H9 (cell line): ENCODE measurements at regions not wholly inside any gene's neighbourhood (a gene's known extent, or its start where the extent isn't known, plus 50 kb on each side); places are given as distances from the start of the nearest gene placed in this dataset.

Experiments used
- DNase-seq: peaks from one replicate; pipeline ENCODE4 v3.0.0-alpha.2; 2017
- H2AFZ ChIP-seq: one replicate; pipeline ENCODE4 v1.6.1; 2013; ENCODE audit warnings: mild to moderate bottlenecking, low read length, control low read depth, moderate library complexity
- H2AK5ac ChIP-seq: 2 replicates; pipeline ENCODE4 v1.6.1; 2013; ENCODE audit warnings: low read length, control low read depth, mixed read lengths; ENCODE audit not compliant: insufficient read length
- H2BK120ac ChIP-seq: one replicate; pipeline ENCODE4 v1.6.1; 2013; ENCODE audit warnings: low read depth, mild to moderate bottlenecking, low read length, control low read depth, inconsistent platforms; ENCODE audit not compliant: poor library complexity, severe bottlenecking
- H2BK12ac ChIP-seq: 2 replicates; pipeline ENCODE4 v1.6.1; 2013; ENCODE audit warnings: low read length, control low read depth, mixed read lengths, low read depth; ENCODE audit not compliant: insufficient read length
- H2BK15ac ChIP-seq: 2 replicates; pipeline ENCODE4 v1.6.1; 2013; ENCODE audit warnings: low read depth, low read length, control low read depth
- H2BK20ac ChIP-seq: one replicate; pipeline ENCODE4 v1.6.1; 2013; ENCODE audit warnings: low read depth, mild to moderate bottlenecking, low read length, control low read depth, inconsistent platforms; ENCODE audit not compliant: poor library complexity, severe bottlenecking
- H2BK5ac ChIP-seq: 2 replicates; pipeline ENCODE4 v1.6.1; 2013; ENCODE audit warnings: low read length, control low read depth, mixed read lengths; ENCODE audit not compliant: insufficient read length
- H3K14ac ChIP-seq: 2 replicates; pipeline ENCODE4 v1.6.1; 2013; ENCODE audit warnings: low read length, control low read depth; ENCODE audit not compliant: insufficient read depth
- H3K18ac ChIP-seq: 2 replicates; pipeline ENCODE4 v1.6.1; 2013; ENCODE audit warnings: low read depth, mild to moderate bottlenecking, mixed read lengths, low read length, control low read depth; ENCODE audit not compliant: insufficient read length
- H3K23ac ChIP-seq: 2 replicates; pipeline ENCODE4 v1.6.1; 2013; ENCODE audit warnings: low read length, control low read depth, mixed read lengths, low read depth; ENCODE audit not compliant: insufficient read length
- H3K23me2 ChIP-seq: 2 replicates; pipeline ENCODE4 v1.6.1; 2013; ENCODE audit warnings: low read depth, mild to moderate bottlenecking, mixed read lengths, low read length, control low read depth; ENCODE audit not compliant: insufficient read length, poor library complexity, severe bottlenecking
- H3K27ac ChIP-seq: 2 replicates; pipeline ENCODE4 v1.5.1; 2013; ENCODE audit warnings: low read length, control low read depth, mixed read lengths, low read depth; ENCODE audit not compliant: insufficient read length
- H3K27me3 ChIP-seq: 2 replicates; pipeline ENCODE4 v1.6.1; 2013; ENCODE audit warnings: low read length, control low read depth, inconsistent platforms; ENCODE audit not compliant: insufficient read depth
- H3K4ac ChIP-seq: 2 replicates; pipeline ENCODE4 v1.6.1; 2013; ENCODE audit warnings: low read depth, mild to moderate bottlenecking, control low read depth, inconsistent platforms, low read length, moderate library complexity
- H3K4me1 ChIP-seq: 2 replicates; pipeline ENCODE4 v1.6.1; 2013; ENCODE audit warnings: low read length, control low read depth, inconsistent platforms; ENCODE audit not compliant: insufficient read depth
- H3K4me2 ChIP-seq: 2 replicates; pipeline ENCODE4 v1.6.1; 2013; ENCODE audit warnings: low read length, control low read depth, mixed read lengths; ENCODE audit not compliant: insufficient read length, insufficient read depth
- H3K56ac ChIP-seq: 2 replicates; pipeline ENCODE4 v1.6.1; 2013; ENCODE audit warnings: low read depth, mild to moderate bottlenecking, mixed read lengths, low read length, control low read depth; ENCODE audit not compliant: insufficient read length
- H3K79me1 ChIP-seq: 2 replicates; pipeline ENCODE4 v1.6.1; 2013; ENCODE audit warnings: low read depth, mild to moderate bottlenecking, moderate library complexity, low read length, control low read depth, inconsistent platforms; ENCODE audit not compliant: insufficient read depth, poor library complexity, severe bottlenecking
- H3K79me2 ChIP-seq: 2 replicates; pipeline ENCODE4 v1.6.1; 2013; ENCODE audit warnings: low read length, control low read depth, inconsistent platforms; ENCODE audit not compliant: insufficient read depth
- H3K9ac ChIP-seq: 2 replicates; pipeline ENCODE4 v1.6.1; 2013; ENCODE audit warnings: low read length, control low read depth, mixed read lengths; ENCODE audit not compliant: insufficient read length; ENCODE audit errors: extremely low read depth
- H3K9me3 ChIP-seq: one replicate; pipeline ENCODE4 v1.6.1; 2013; ENCODE audit warnings: low read depth, low read length, inconsistent platforms; ENCODE audit not compliant: control insufficient read depth
- H3T11ph ChIP-seq: one replicate; pipeline ENCODE4 v1.6.1; 2013; ENCODE audit warnings: mild to moderate bottlenecking, low read length, control low read depth, inconsistent platforms
- H4K20me1 ChIP-seq: one replicate; pipeline ENCODE4 v1.6.1; 2013; ENCODE audit not compliant: control insufficient read depth, insufficient read length, insufficient read depth
- H4K5ac ChIP-seq: 2 replicates; pipeline ENCODE4 v1.6.1; 2013; ENCODE audit warnings: low read depth, mild to moderate bottlenecking, mixed read lengths, low read length, control low read depth; ENCODE audit not compliant: insufficient read length
- H4K8ac ChIP-seq: replicated peaks from 2 replicates; pipeline ENCODE4 v1.6.1; 2013; ENCODE audit warnings: low read length, control low read depth, mixed read lengths, low read depth; ENCODE audit not compliant: insufficient read length
- H4K91ac ChIP-seq: 2 replicates; pipeline ENCODE4 v1.6.1; 2013; ENCODE audit warnings: low read depth, mild to moderate bottlenecking, moderate library complexity, mixed read lengths, low read length, control low read depth; ENCODE audit not compliant: insufficient read length
- H3K27ac Mint-ChIP-seq, 3 experiments: 2 replicates in 2 of 3; 3 replicates in 1 of 3; pipeline ENCODE4 v1.8.0; 2020 to 2021; ENCODE audit warnings: mixed read lengths in 3 of 3, mild to moderate bottlenecking in 1 of 3, moderate library complexity in 1 of 3
- H3K27me3 Mint-ChIP-seq: 2 replicates; pipeline ENCODE4 v1.8.0; 2021; ENCODE audit warnings: low read depth, mild to moderate bottlenecking, moderate library complexity, mixed read lengths
- H3K36me3 Mint-ChIP-seq, 3 experiments: 2 replicates in 2 of 3; 3 replicates in 1 of 3; pipeline ENCODE4 v1.8.0; 2020 to 2021; ENCODE audit warnings: low read depth in 3 of 3, mixed read lengths in 3 of 3; ENCODE audit not compliant: insufficient read depth in 1 of 3
- H3K4me1 Mint-ChIP-seq, 2 experiments: 2 replicates each; pipeline ENCODE4 v1.8.0; 2020; ENCODE audit warnings: mixed read lengths in 2 of 2
- H3K4me3 Mint-ChIP-seq, 2 experiments: 2 replicates in 1 of 2; 3 replicates in 1 of 2; pipeline ENCODE4 v1.8.0; 2020 to 2021; ENCODE audit warnings: mild to moderate bottlenecking in 2 of 2, mixed read lengths in 2 of 2, moderate library complexity in 1 of 2
- H3K9me3 Mint-ChIP-seq, 2 experiments: 2 replicates in 1 of 2; 3 replicates in 1 of 2; pipeline ENCODE4 v1.8.0; 2020; ENCODE audit warnings: mild to moderate bottlenecking in 2 of 2, mixed read lengths in 2 of 2, moderate library complexity in 1 of 2
- TF ChIP-seq, protein P1 (sequence below): fragments of 200-600 bp; sonication (generic); conservative IDR thresholded peaks from 3 replicates; pipeline ENCODE4 v1.8.0; 2021; ENCODE audit warnings: antibody characterized with exemption, mild to moderate bottlenecking

DNA sequence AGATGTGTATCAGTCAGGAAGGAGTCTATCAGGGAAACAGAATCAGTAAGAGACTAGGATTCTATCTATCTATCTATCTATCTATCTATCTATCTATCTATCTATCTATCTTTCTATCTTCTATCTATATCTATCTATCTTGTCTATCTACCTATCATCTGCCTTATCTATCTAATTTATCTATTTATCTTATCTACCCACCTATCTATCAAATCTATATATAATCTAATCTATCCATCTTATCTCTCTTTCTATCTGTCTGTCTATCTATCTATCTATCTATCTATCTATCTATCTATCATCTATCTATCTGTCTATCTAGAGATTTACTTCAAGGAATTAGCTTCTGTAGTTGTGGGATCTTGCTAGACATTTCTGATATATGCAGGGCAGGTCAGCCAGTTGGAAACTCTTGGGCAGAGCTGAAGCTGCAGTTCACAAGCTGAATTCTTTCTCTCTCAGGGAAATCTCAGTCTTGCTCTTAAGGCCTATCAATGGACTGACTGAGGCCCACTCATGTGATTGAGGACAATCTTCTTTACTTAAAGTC is 140.2 kb upstream of the JUN start:
- Histone ChIP-seq H3K23ac (no peak overlapping the region), H3K9me3 (no peaks in the 10 kb centered on the region), H3K27me3 (no peaks in the 10 kb centered on the region), H3K27ac (no peak overlapping the region), H3K9ac (no peak overlapping the region), H2BK15ac (no peak overlapping the region), H4K8ac (no peak overlapping the region), H3K79me2 (no peaks in the 10 kb centered on the region), H2AK5ac (no peak overlapping the region), H3K4ac (no peak overlapping the region), H4K91ac (no peak overlapping the region), H2AFZ (no peak overlapping the region), H3K56ac (no peak overlapping the region), H3K4me1 (no peaks in the 10 kb centered on the region), H2BK120ac (no peak overlapping the region), H3K14ac (no peak overlapping the region), H2BK12ac (no peak overlapping the region), H3K18ac (no peak overlapping the region), H3T11ph (no peak overlapping the region), H2BK5ac (no peak overlapping the region), H2BK20ac (no peak overlapping the region), H4K5ac (no peak overlapping the region), H4K20me1 (no peaks in the 10 kb centered on the region), H3K79me1 (no peaks in the 10 kb centered on the region), H3K4me2 (no peak overlapping the region), H3K23me2 (no peaks in the 10 kb centered on the region)
- no peak overlapping the region for H3K27ac Mint-ChIP-seq
- H3K36me3 Mint-ChIP-seq = peaks cover 0 to 4% (median 0%) of the 10 kb centered on the region in 3 experiments; a peak in 1 of 7 replicates
- TF ChIP-seq, protein P1, sequence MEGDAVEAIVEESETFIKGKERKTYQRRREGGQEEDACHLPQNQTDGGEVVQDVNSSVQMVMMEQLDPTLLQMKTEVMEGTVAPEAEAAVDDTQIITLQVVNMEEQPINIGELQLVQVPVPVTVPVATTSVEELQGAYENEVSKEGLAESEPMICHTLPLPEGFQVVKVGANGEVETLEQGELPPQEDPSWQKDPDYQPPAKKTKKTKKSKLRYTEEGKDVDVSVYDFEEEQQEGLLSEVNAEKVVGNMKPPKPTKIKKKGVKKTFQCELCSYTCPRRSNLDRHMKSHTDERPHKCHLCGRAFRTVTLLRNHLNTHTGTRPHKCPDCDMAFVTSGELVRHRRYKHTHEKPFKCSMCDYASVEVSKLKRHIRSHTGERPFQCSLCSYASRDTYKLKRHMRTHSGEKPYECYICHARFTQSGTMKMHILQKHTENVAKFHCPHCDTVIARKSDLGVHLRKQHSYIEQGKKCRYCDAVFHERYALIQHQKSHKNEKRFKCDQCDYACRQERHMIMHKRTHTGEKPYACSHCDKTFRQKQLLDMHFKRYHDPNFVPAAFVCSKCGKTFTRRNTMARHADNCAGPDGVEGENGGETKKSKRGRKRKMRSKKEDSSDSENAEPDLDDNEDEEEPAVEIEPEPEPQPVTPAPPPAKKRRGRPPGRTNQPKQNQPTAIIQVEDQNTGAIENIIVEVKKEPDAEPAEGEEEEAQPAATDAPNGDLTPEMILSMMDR = no peak
- H3K27me3 Mint-ChIP-seq = peaks cover 2% of the 10 kb centered on the region
- no peak for DNase-seq
- peaks cover 0 to 3% of the 10 kb centered on the region in 2 experiments; a peak in 2 of 5 replicates for H3K9me3 Mint-ChIP-seq
- no peak overlapping the region for H3K4me3 Mint-ChIP-seq
- H3K4me1 Mint-ChIP-seq = peaks cover 4% of the 10 kb centered on the region in 2 experiments; a peak in 2 of 4 replicates
